Liver (tissue), 8 donors: ENCODE measurements at regions not wholly inside any gene's neighbourhood (a gene's known extent, or its start where the extent isn't known, plus 50 kb on each side); places are given as distances from the start of the nearest gene placed in this dataset.

Experiments
- DNase-seq: peaks from one replicate; pipeline ENCODE4 v3.0.0-alpha.2; 2017; ENCODE audit warnings: low spot score
- H3K27ac ChIP-seq, 2 donors: one replicate each; pipeline ENCODE4 v1.7.0; 2013; ENCODE audit warnings: inconsistent platforms in 2 of 2, low read length in 2 of 2, control low read depth in 1 of 2, low read depth in 1 of 2, mild to moderate bottlenecking in 1 of 2
- H3K27me3 ChIP-seq, 4 donors: one replicate each; pipeline versions ENCODE4 v1.6.1 to v1.7.0; 2013; ENCODE audit warnings: low read length in 3 of 4, inconsistent platforms in 1 of 4, mild to moderate bottlenecking in 1 of 4, moderate library complexity in 1 of 4; ENCODE audit not compliant: control insufficient read depth in 4 of 4, insufficient read depth in 4 of 4
- H3K36me3 ChIP-seq, 4 donors: one replicate each; pipeline versions ENCODE4 v1.6.1 to v1.7.0; 2013; ENCODE audit warnings: low read length in 3 of 4, mild to moderate bottlenecking in 3 of 4, low read depth in 1 of 4, moderate library complexity in 1 of 4; ENCODE audit not compliant: control insufficient read depth in 4 of 4, insufficient read depth in 3 of 4
- H3K4me1 ChIP-seq, 4 donors: one replicate each; pipeline versions ENCODE4 v1.6.1 to v1.7.0; 2013; ENCODE audit warnings: low read length in 3 of 4, mild to moderate bottlenecking in 3 of 4, moderate library complexity in 1 of 4; ENCODE audit not compliant: control insufficient read depth in 4 of 4, insufficient read depth in 4 of 4
- H3K4me3 ChIP-seq, 3 donors: one replicate each; pipeline versions ENCODE4 v1.6.1 to v1.7.0; 2013; ENCODE audit warnings: low read length in 3 of 3, control low read depth in 1 of 3, low read depth in 1 of 3, mild to moderate bottlenecking in 1 of 3
- H3K9ac ChIP-seq, 2 donors: one replicate each; pipeline ENCODE4 v1.7.0; 2013; ENCODE audit warnings: low read length in 2 of 2, mild to moderate bottlenecking in 2 of 2, moderate library complexity in 2 of 2, control low read depth in 1 of 2, low read depth in 1 of 2
- H3K9me3 ChIP-seq, 4 donors: one replicate each; pipeline versions ENCODE4 v1.6.1 to v1.7.0; 2013; ENCODE audit warnings: low read length in 3 of 4; ENCODE audit not compliant: control insufficient read depth in 4 of 4
- ATF3 ChIP-seq: IDR thresholded peaks from 2 replicates; pipeline ENCODE4 v1.6.1; 2016; ENCODE audit warnings: antibody characterized with exemption
- CTCF ChIP-seq: fragments of 150-350 bp; IDR thresholded peaks from 2 replicates; pipeline ENCODE4 v1.5.1; 2017; ENCODE audit warnings: improper control_type of control experiment, low read depth, low read length; ENCODE audit not compliant: missing input control
- EGR1 ChIP-seq, 2 donors: IDR thresholded peaks; 2 replicates each; pipeline ENCODE4 v1.6.1; 2016 to 2018; ENCODE audit warnings: antibody characterized with exemption in 2 of 2, low read depth in 2 of 2
- FOXA1 ChIP-seq: IDR thresholded peaks from 2 replicates; pipeline ENCODE4 v1.6.1; 2016; ENCODE audit warnings: antibody characterized with exemption
- GABPA ChIP-seq, 2 donors: IDR thresholded peaks in 1 of 2; conservative IDR thresholded peaks in 1 of 2; 2 replicates each; pipeline ENCODE4 v1.6.1; 2016; ENCODE audit warnings: antibody characterized with exemption in 2 of 2, mild to moderate bottlenecking in 1 of 2, moderate library complexity in 1 of 2
- HNF4A ChIP-seq, 2 donors: conservative IDR thresholded peaks; 2 replicates each; pipeline ENCODE4 v1.6.1; 2016; ENCODE audit warnings: antibody characterized with exemption in 2 of 2, mild to moderate bottlenecking in 2 of 2
- HNF4G ChIP-seq: IDR thresholded peaks from 2 replicates; pipeline ENCODE4 v1.6.1; 2016; ENCODE audit warnings: antibody characterized with exemption
- JUND ChIP-seq, 2 donors: IDR thresholded peaks; 2 replicates each; pipeline ENCODE4 v1.6.1; 2016; ENCODE audit warnings: antibody characterized with exemption in 2 of 2
- MAX ChIP-seq: IDR thresholded peaks from 2 replicates; pipeline ENCODE4 v1.6.1; 2016; ENCODE audit warnings: antibody characterized with exemption
- NR2F2 ChIP-seq: IDR thresholded peaks from 2 replicates; pipeline ENCODE4 v1.6.1; 2016; ENCODE audit warnings: antibody characterized with exemption
- RAD21 ChIP-seq, 2 donors: IDR thresholded peaks; 2 replicates each; pipeline ENCODE4 v1.6.1; 2016; ENCODE audit warnings: antibody characterized with exemption in 2 of 2, mild to moderate bottlenecking in 2 of 2
- REST ChIP-seq: IDR thresholded peaks from 2 replicates; pipeline ENCODE4 v1.6.1; 2016; ENCODE audit warnings: antibody characterized with exemption, mild to moderate bottlenecking
- RXRA ChIP-seq, 2 donors: IDR thresholded peaks; 2 replicates each; pipeline ENCODE4 v1.6.1; 2017 to 2018; ENCODE audit warnings: antibody characterized with exemption in 2 of 2, mild to moderate bottlenecking in 1 of 2
- SP1 ChIP-seq: IDR thresholded peaks from 2 replicates; pipeline ENCODE4 v1.6.1; 2018; ENCODE audit warnings: antibody characterized with exemption, mild to moderate bottlenecking
- ZBTB33 ChIP-seq: IDR thresholded peaks from 2 replicates; pipeline ENCODE4 v1.6.1; 2016; ENCODE audit warnings: antibody characterized with exemption
- WGBS: extraction: QIAGEN DNeasy Blood & Tissue Kit; methylation state at CpG from one replicate; pipeline ENCODE4 v1.1.7; 2013; 5-methylcytosine and 5-hydroxymethylcytosine counted together
- donor health status: healthy.
- donor health status: healthy.
- donor health status: healthy.
- donor health status: healthy.
- donor health status: healthy.

- no peak overlapping the region for H3K4me3 ChIP-seq
- H3K4me1 ChIP-seq, result peaks cover 5 to 19% (median 11%) of the 10 kb centered on the region in 4 donors
- no peak overlapping the region for H3K9ac ChIP-seq
- no peaks in the 10 kb centered on the region for H3K9me3 ChIP-seq
- no peak overlapping the region for H3K27ac ChIP-seq
- no peak for DNase-seq
- no peaks in the 10 kb centered on the region for H3K27me3 ChIP-seq
- WGBS, result 94% methylated on average over 4 of the region's 4 CpGs
- TF ChIP-seq HNF4G (no peak), REST (no peak), GABPA (IDR thresholded peaks at IDR 0.05 in 1 of 2, conservative IDR thresholded peaks at IDR 0.05 in 1 of 2) (no peak), JUND (IDR thresholded peaks at IDR 0.05) (no peak), HNF4A (conservative IDR thresholded peaks at IDR 0.05) (no peak), NR2F2 (no peak), RXRA (IDR thresholded peaks at IDR 0.05) (no peak), FOXA1 (no peak)
- no peaks in the 10 kb centered on the region for H3K36me3 ChIP-seq
Measured at GRCh38 chr14:31962920-31963319, 114.2 kb upstream of the ARHGAP5 start.

- Histone ChIP-seq H3K27me3 (no peaks in the 10 kb centered on the region), H3K36me3 (no peaks in the 10 kb centered on the region), H3K4me3 (no peak overlapping the region), H3K27ac (no peak overlapping the region), H3K4me1 (peaks cover 6 to 25% (median 11%) of the 10 kb centered on the region in 4 donors), H3K9me3 (no peaks in the 10 kb centered on the region), H3K9ac (no peak overlapping the region)
- 84% methylated on average over 2 of the region's 2 CpGs for WGBS
- no peak for DNase-seq
- TF ChIP-seq ATF3, result no peak
- no peak for TF ChIP-seq JUND (IDR thresholded peaks at IDR 0.05)
- TF ChIP-seq RXRA (IDR thresholded peaks at IDR 0.05), result no peak
- no peak for TF ChIP-seq EGR1 (IDR thresholded peaks at IDR 0.05; ENCODE audit: low read depth in 2 of 2)
- TF ChIP-seq ZBTB33, result no peak
- TF ChIP-seq MAX, result no peak
- TF ChIP-seq HNF4A (conservative IDR thresholded peaks at IDR 0.05), result no peak
- no peak for TF ChIP-seq CTCF
- no peak for TF ChIP-seq SP1
- TF ChIP-seq NR2F2, result no peak
- no peak for TF ChIP-seq REST
- TF ChIP-seq RAD21 (IDR thresholded peaks at IDR 0.05), result no peak
Measured at GRCh38 chr14:31963587-31963986, 113.5 kb upstream of the ARHGAP5 start.
